CD4-positive, alpha-beta T cell (primary cell): ENCODE measurements at regions not wholly inside any gene's neighbourhood (a gene's known extent, or its start where the extent isn't known, plus 50 kb on each side); places are given as distances from the start of the nearest gene placed in this dataset.

Experiments used
- ATAC-seq: fragments of 200-7000 bp; cut with Tn5 transposase; one replicate; pipeline ENCODE4 v1.10.0; 2022; ENCODE audit warnings: mild to moderate bottlenecking; ENCODE audit not compliant: poor library complexity
- CTCF ChIA-PET: fragments of 350-600 bp; sonication (Branson Sonifier 250); formaldehyde crosslinking; loops from one replicate; lab custom pipeline; 2021; ENCODE audit warnings: antibody characterized with exemption, inconsistent platforms; lab: Charles Lee
- POLR2A ChIA-PET: fragments of 350-600 bp; sonication (Branson Sonifier 250); formaldehyde crosslinking; loops from one replicate; lab custom pipeline; 2021; ENCODE audit warnings: antibody characterized with exemption, inconsistent platforms; lab: Charles Lee
- DNase-seq, 14 experiments: peaks; one replicate each; pipeline ENCODE4 v3.0.0-alpha.2; 2013 to 2020; ENCODE audit warnings: mixed read lengths in 2 of 14
- H3K27ac ChIP-seq, 2 donors: one replicate each; pipeline versions ENCODE4 v1.5.1 to v1.7.0; 2013; ENCODE audit warnings: low read length in 2 of 2, low read depth in 1 of 2, mild to moderate bottlenecking in 1 of 2
- H3K27me3 ChIP-seq, 2 experiments: 1 replicate in 1 of 2; 2 replicates in 1 of 2; pipeline versions ENCODE4 v1.6.1 to v1.7.0; 2013; ENCODE audit warnings: low read length in 2 of 2, control low read depth in 1 of 2, mild to moderate bottlenecking in 1 of 2, moderate library complexity in 1 of 2; ENCODE audit not compliant: insufficient read depth in 2 of 2, control insufficient read depth in 1 of 2
- H3K36me3 ChIP-seq: one replicate; pipeline ENCODE4 v1.6.1; 2013; ENCODE audit warnings: low read length, control low read depth; ENCODE audit not compliant: insufficient read depth
- H3K4me1 ChIP-seq: one replicate; pipeline ENCODE4 v1.6.1; 2013; ENCODE audit warnings: low read length, control low read depth; ENCODE audit not compliant: insufficient read depth
- H3K4me3 ChIP-seq: one replicate; pipeline ENCODE4 v1.5.1; 2013; ENCODE audit warnings: mild to moderate bottlenecking, low read length, moderate library complexity
- H3K9me3 ChIP-seq, 2 experiments: 1 replicate in 1 of 2; 2 replicates in 1 of 2; pipeline versions ENCODE4 v1.6.1 to v1.7.0; 2013; ENCODE audit warnings: low read length in 2 of 2, mild to moderate bottlenecking in 2 of 2, control low read depth in 1 of 2, moderate library complexity in 1 of 2; ENCODE audit not compliant: control insufficient read depth in 1 of 2, insufficient read depth in 1 of 2
- H3K27ac Mint-ChIP-seq: one replicate; pipeline ENCODE4 v1.8.0; 2020; ENCODE audit warnings: mixed read lengths
- H3K27me3 Mint-ChIP-seq: one replicate; pipeline ENCODE4 v1.8.0; 2021; ENCODE audit warnings: mixed read lengths
- H3K36me3 Mint-ChIP-seq: one replicate; pipeline ENCODE4 v1.8.0; 2021; ENCODE audit warnings: low read depth, mixed read lengths
- H3K4me1 Mint-ChIP-seq: one replicate; pipeline ENCODE4 v1.8.0; 2021; ENCODE audit warnings: low read depth, mixed read lengths
- H3K4me3 Mint-ChIP-seq: one replicate; pipeline ENCODE4 v1.8.0; 2020; ENCODE audit warnings: mild to moderate bottlenecking, mixed read lengths
- H3K9me3 Mint-ChIP-seq: one replicate; pipeline ENCODE4 v1.8.0; 2020; ENCODE audit warnings: mixed read lengths
- CTCF ChIP-seq: fragments of 200-600 bp; IDR thresholded peaks from one replicate; pipeline ENCODE4 v1.8.0; 2022; ENCODE audit warnings: antibody characterized with exemption, mild to moderate bottlenecking
- intact Hi-C, 2 experiments: fragments of 100-400 bp; cut with DNase I in 1 of 2; cut with micrococcal nuclease in 1 of 2; formaldehyde crosslinking; loops; one replicate each; pipeline versions ENCODE4 v1.15.1 to v1.9.0; 2023 to 2025; cut with DNase I, micrococcal nuclease

DNA sequence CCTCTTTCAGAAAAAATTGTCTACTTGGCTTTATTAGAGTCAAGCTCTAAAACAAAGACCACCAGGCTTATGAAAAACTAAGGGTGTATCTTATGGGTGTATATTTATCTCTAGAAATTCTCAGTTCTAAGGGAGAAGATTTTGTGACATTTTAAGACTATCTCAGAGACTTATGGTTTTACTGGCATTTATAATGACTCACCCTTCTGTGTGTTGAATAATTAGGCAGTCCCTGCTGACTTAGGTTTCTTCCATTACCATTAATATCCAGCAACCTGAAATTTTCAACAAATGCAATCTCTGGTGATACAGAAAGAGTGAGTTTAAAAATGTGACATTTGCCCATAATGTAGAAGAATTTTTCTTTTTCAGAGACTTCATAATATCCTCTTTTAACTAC, 1015.0 kb upstream of the AGA start:
- H3K4me1 Mint-ChIP-seq: no peaks in the 10 kb centered on the region
- H3K4me3 Mint-ChIP-seq: no peak overlapping the region
- H3K36me3 Mint-ChIP-seq: no peaks in the 10 kb centered on the region
- no peak for DNase-seq
- H3K27ac ChIP-seq: no peak overlapping the region
- no peaks in the 10 kb centered on the region for H3K36me3 ChIP-seq
- no peak overlapping the region for H3K4me3 ChIP-seq
- ChIA-PET CTCF (no interaction called here), POLR2A (no interaction called here)
- no peaks in the 10 kb centered on the region for H3K27me3 Mint-ChIP-seq
- H3K4me1 ChIP-seq: no peaks in the 10 kb centered on the region
- H3K9me3 Mint-ChIP-seq: peaks cover 2% of the 10 kb centered on the region
- H3K9me3 ChIP-seq: peaks cover 0 to 5% of the 10 kb centered on the region in 2 experiments
- no peak for ATAC-seq
- TF ChIP-seq CTCF: no peak
- intact Hi-C loops: no loop called here
- H3K27ac Mint-ChIP-seq: no peak overlapping the region
- H3K27me3 ChIP-seq: no peaks in the 10 kb centered on the region

- Mint-ChIP-seq H3K27ac (no peak overlapping the region), H3K9me3 (no peaks in the 10 kb centered on the region), H3K4me3 (no peak overlapping the region), H3K27me3 (no peaks in the 10 kb centered on the region), H3K36me3 (no peaks in the 10 kb centered on the region), H3K4me1 (no peaks in the 10 kb centered on the region)
- no peak overlapping the region for H3K27ac ChIP-seq
- ATAC-seq (no peak), DNase-seq (no peak)
- TF ChIP-seq CTCF: no peak
- POLR2A ChIA-PET: no interaction called here
- no peaks in the 10 kb centered on the region for H3K27me3 ChIP-seq
- H3K4me3 ChIP-seq: no peak overlapping the region
- H3K9me3 ChIP-seq: no peaks in the 10 kb centered on the region
- intact Hi-C loops: no loop called here
- CTCF ChIA-PET: no interaction called here
- H3K4me1 ChIP-seq: no peaks in the 10 kb centered on the region
- no peaks in the 10 kb centered on the region for H3K36me3 ChIP-seq
These were observed 1020.5 kb upstream of the AGA start for GRCh38 chr4:178462710-178463109.

- no peak overlapping the region for H3K27ac ChIP-seq
- no peaks in the 10 kb centered on the region for H3K4me1 Mint-ChIP-seq
- no peak overlapping the region for H3K27ac Mint-ChIP-seq
- TF ChIP-seq CTCF: no peak
- no peak overlapping the region for H3K4me3 ChIP-seq
- no peaks in the 10 kb centered on the region for H3K36me3 ChIP-seq
- H3K27me3 Mint-ChIP-seq: no peaks in the 10 kb centered on the region
- ATAC-seq: no peak
- H3K9me3 Mint-ChIP-seq: no peaks in the 10 kb centered on the region
- H3K36me3 Mint-ChIP-seq: no peaks in the 10 kb centered on the region
- H3K4me3 Mint-ChIP-seq: no peak overlapping the region
- intact Hi-C loops: no loop called here
- POLR2A ChIA-PET: no interaction called here
- no peaks in the 10 kb centered on the region for H3K27me3 ChIP-seq
- no peaks in the 10 kb centered on the region for H3K9me3 ChIP-seq
- no peak for DNase-seq
- no peaks in the 10 kb centered on the region for H3K4me1 ChIP-seq
- CTCF ChIA-PET: no interaction called here
These were observed 1021.5 kb upstream of the AGA start for GRCh38 chr4:178463747-178464146.
